GM18517 (cell line): ENCODE measurements at regions not wholly inside any gene's neighbourhood (a gene's known extent, or its start where the extent isn't known, plus 50 kb on each side); places are given as distances from the start of the nearest gene placed in this dataset.
A peak's percentile ranks its signal among the peaks of the same experiment; 100 is the strongest.

Experiments used
- ATAC-seq: cut with Tn5 transposase; IDR thresholded peaks from one replicate; pipeline ENCODE4 v1.9.1; 2021; ENCODE audit warnings: mild to moderate bottlenecking, moderate library complexity; ENCODE audit not compliant: unreplicated experiment

GRCh38 chr13:30128095-30128494, 179.3 kb downstream of the KATNAL1 start:
- ATAC-seq = no peak

- no peak for ATAC-seq
These were observed 180.4 kb downstream of the KATNAL1 start for GRCh38 chr13:30126903-30127428.

- ATAC-seq = no peak
These were observed 181.8 kb downstream of the KATNAL1 start for GRCh38 chr13:30125422-30126073.

- ATAC-seq = no peak
These were observed 183.1 kb downstream of the KATNAL1 start for GRCh38 chr13:30124131-30124768.

GRCh38 chr13:30123575-30123974, 183.8 kb downstream of the KATNAL1 start:
- ATAC-seq = no peak

- ATAC-seq = no peak
These were observed 185.7 kb downstream of the KATNAL1 start for GRCh38 chr13:30121666-30122065.

- no peak for ATAC-seq
These were observed 186.1 kb downstream of the KATNAL1 start for GRCh38 chr13:30121244-30121643.

GRCh38 chr13:30120133-30120822, 187.1 kb downstream of the KATNAL1 start:
- no peak for ATAC-seq

GRCh38 chr13:30119476-30119875, 187.9 kb downstream of the KATNAL1 start:
- no peak for ATAC-seq

GRCh38 chr13:30116379-30116778, 191.0 kb downstream of the KATNAL1 start:
- no peak for ATAC-seq

- ATAC-seq = no peak
These were observed 192.1 kb downstream of the KATNAL1 start for GRCh38 chr13:30115257-30115600.

GRCh38 chr13:30114571-30115256, 192.6 kb downstream of the KATNAL1 start:
- peak; percentile 70 for ATAC-seq

GRCh38 chr13:30113983-30114570, 193.3 kb downstream of the KATNAL1 start:
- no peak for ATAC-seq

GRCh38 chr13:30113551-30113950, 193.8 kb downstream of the KATNAL1 start:
- no peak for ATAC-seq

GRCh38 chr13:30112602-30113435, 194.5 kb downstream of the KATNAL1 start:
- peak; percentile 59 for ATAC-seq

GRCh38 chr13:30111810-30112209, 195.5 kb downstream of the KATNAL1 start:
- ATAC-seq = no peak

- ATAC-seq = no peak
These were observed 196.9 kb downstream of the KATNAL1 start for GRCh38 chr13:30110301-30111070.

- no peak for ATAC-seq
These were observed 197.7 kb downstream of the KATNAL1 start for GRCh38 chr13:30109471-30110135.

- no peak for ATAC-seq
These were observed 198.5 kb downstream of the KATNAL1 start for GRCh38 chr13:30108913-30109237.
